ENCODE measurements at regions not wholly inside any gene's neighbourhood (a gene's known extent, or its start where the extent isn't known, plus 50 kb on each side); places are given as distances from the start of the nearest gene placed in this dataset.

DNA sequence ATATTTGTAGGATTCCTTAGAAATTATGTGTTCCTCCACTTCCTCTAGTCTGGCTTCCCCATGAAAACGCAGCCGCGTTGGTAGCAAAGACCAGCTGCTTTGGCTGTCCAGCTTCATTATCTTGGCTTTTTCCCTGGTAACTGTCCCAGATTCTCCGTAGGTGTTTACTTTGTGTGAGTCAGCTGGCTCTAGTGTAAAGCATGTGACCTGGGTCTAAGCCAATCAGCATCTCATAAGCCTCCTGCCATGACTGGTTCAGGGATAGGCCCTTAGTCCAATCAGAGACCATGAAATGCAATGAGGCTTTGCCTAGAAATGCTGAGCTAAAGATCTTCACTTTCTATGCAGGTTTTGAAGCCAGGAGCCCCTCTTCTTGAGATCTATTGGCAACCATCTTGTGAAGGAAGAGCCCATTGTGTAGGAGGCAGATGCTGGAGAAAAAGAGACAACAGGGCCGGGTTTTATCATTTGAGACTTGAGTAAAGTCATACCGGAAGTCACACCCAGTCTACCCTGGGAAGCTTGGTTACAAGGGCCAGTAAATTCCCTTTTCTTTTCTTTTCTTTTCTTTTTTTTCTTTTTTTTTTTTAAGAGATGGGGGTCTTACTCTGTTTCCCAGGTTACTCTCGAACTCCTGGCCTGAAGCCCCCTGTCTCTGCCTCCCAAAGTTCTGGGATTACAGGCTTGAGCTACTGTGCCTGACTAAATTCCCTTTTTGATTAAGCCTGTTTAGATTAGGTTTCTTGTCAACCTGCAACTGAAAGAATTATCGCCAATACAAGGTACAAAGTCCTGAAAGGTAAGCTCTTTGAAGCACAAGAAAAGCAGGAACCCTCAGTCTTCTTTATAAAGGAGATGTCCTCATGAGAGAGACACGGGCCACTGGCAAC, 256.5 kb upstream of the RREB1 start (continued):
- no peak; the same call in 1 of the 2 replicates for TF ChIP-seq TFE3 (CRISPR knock-in tag; IDR thresholded peaks at IDR 0.05)
- TF ChIP-seq ZNF347 (CRISPR knock-in tag; IDR thresholded peaks at IDR 0.05; ENCODE audit: low read depth), result no peak
- TF ChIP-seq FOXM1 (IDR thresholded peaks at IDR 0.05; ENCODE audit: low read depth), result peak; percentile 63; the same call in 1 of the 2 replicates
- no peak for TF ChIP-seq FOXM1 (CRISPR knock-in tag; IDR thresholded peaks at IDR 0.05; ENCODE audit: low read depth)
- TF ChIP-seq RFX1 (IDR thresholded peaks at IDR 0.05), result no peak; the same call in 1 of the 2 replicates
- TF ChIP-seq SMAD1 (IDR thresholded peaks at IDR 0.05; ENCODE audit: low read depth, low read length, partially characterized antibody), result no peak
- TF ChIP-seq POLR2A (conservative IDR thresholded peaks at IDR 0.05), result no peak
- no peak for TF ChIP-seq CBX2 (IDR thresholded peaks at IDR 0.05; ENCODE audit: insufficient read depth, low read length, poor library complexity, severe bottlenecking)
- no peak for TF ChIP-seq ZNF174 (CRISPR knock-in tag; IDR thresholded peaks at IDR 0.05)
- 0 out of 2 replicates have a peak, but pooled peaks have one; percentile 15 for TF ChIP-seq RNF2 (IDR thresholded peaks at IDR 0.05)
- peak; percentile 59 for TF ChIP-seq ETV1 (tag; conservative IDR thresholded peaks at IDR 0.05; ENCODE audit: low read depth)
- TF ChIP-seq, protein P1, sequence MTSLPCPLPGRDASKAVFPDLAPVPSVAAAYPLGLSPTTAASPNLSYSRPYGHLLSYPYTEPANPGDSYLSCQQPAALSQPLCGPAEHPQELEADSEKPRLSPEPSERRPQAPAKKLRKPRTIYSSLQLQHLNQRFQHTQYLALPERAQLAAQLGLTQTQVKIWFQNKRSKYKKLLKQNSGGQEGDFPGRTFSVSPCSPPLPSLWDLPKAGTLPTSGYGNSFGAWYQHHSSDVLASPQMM (CRISPR knock-in tag; IDR thresholded peaks at IDR 0.05), result no peak
- peak; percentile 94 for TF ChIP-seq USF1 (CRISPR knock-in tag; IDR thresholded peaks at IDR 0.05)
- TF ChIP-seq CAMTA2 (CRISPR knock-in tag; conservative IDR thresholded peaks at IDR 0.05), result no peak
- TF ChIP-seq ZNF766 (CRISPR knock-in tag; conservative IDR thresholded peaks at IDR 0.05), result peak; percentile 66; the same call in 1 of the 2 replicates
- no peak for TF ChIP-seq TARDBP (IDR thresholded peaks at IDR 0.05)
- peak; percentile 75; the same call in 1 of the 2 replicates for TF ChIP-seq DNMT1 (IDR thresholded peaks at IDR 0.05)
- TF ChIP-seq, protein P2, sequence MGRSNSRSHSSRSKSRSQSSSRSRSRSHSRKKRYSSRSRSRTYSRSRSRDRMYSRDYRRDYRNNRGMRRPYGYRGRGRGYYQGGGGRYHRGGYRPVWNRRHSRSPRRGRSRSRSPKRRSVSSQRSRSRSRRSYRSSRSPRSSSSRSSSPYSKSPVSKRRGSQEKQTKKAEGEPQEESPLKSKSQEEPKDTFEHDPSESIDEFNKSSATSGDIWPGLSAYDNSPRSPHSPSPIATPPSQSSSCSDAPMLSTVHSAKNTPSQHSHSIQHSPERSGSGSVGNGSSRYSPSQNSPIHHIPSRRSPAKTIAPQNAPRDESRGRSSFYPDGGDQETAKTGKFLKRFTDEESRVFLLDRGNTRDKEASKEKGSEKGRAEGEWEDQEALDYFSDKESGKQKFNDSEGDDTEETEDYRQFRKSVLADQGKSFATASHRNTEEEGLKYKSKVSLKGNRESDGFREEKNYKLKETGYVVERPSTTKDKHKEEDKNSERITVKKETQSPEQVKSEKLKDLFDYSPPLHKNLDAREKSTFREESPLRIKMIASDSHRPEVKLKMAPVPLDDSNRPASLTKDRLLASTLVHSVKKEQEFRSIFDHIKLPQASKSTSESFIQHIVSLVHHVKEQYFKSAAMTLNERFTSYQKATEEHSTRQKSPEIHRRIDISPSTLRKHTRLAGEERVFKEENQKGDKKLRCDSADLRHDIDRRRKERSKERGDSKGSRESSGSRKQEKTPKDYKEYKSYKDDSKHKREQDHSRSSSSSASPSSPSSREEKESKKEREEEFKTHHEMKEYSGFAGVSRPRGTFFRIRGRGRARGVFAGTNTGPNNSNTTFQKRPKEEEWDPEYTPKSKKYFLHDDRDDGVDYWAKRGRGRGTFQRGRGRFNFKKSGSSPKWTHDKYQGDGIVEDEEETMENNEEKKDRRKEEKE (IDR thresholded peaks at IDR 0.05; ENCODE audit: borderline replicate concordance in 1 of 2, control insufficient read depth in 1 of 2, low read depth in 2 of 2, low read length in 1 of 2), result no peak
- TF ChIP-seq NCOA4 (IDR thresholded peaks at IDR 0.05; ENCODE audit: partially characterized antibody), result no peak
- peak; percentile 31; the same call in 1 of the 2 replicates for TF ChIP-seq MAFK (IDR thresholded peaks at IDR 0.05; ENCODE audit: low read length)
- no peak for TF ChIP-seq ZFP1 (CRISPR knock-in tag; IDR thresholded peaks at IDR 0.05)
- peak; percentile 70 for TF ChIP-seq ASH1L (IDR thresholded peaks at IDR 0.05; ENCODE audit: borderline replicate concordance, low read depth, partially characterized antibody)
- no peak for TF ChIP-seq CBX5 (IDR thresholded peaks at IDR 0.05; ENCODE audit: borderline replicate concordance, low read depth)
- TF ChIP-seq STAG1 (CRISPR knock-in tag; IDR thresholded peaks at IDR 0.05; ENCODE audit: borderline replicate concordance), result no peak

Data from K562 (cell line).